ENCODE measurements at regions not wholly inside any gene's neighbourhood (a gene's known extent, or its start where the extent isn't known, plus 50 kb on each side); places are given as distances from the start of the nearest gene placed in this dataset.

DNA sequence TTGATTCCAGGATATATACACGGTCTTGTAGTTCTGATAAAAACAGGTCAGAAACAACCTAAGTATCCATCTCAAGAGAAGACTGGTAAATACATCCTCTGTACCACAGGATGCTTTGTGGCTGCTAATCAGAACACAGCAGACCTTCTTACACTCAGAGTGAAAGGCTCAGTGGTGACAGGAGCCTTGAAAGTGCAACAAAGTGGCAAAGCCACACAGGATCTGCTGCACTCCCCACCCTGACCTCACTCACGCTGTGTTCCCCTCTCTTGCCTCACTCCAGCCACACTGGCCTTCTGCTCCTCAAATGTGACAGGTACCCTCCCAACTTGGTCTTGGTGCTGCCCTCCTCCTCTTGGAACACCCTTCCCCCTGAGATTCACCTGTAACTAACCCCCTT is 98.1 kb upstream of the GRIP1 start:
- intact Hi-C loops (cut with DNase I), result no loop called here
- no peak for DNase-seq
- WGBS, 2 donors, result 57 to 72% methylated on average over 2 of the region's 2 CpGs

DNA sequence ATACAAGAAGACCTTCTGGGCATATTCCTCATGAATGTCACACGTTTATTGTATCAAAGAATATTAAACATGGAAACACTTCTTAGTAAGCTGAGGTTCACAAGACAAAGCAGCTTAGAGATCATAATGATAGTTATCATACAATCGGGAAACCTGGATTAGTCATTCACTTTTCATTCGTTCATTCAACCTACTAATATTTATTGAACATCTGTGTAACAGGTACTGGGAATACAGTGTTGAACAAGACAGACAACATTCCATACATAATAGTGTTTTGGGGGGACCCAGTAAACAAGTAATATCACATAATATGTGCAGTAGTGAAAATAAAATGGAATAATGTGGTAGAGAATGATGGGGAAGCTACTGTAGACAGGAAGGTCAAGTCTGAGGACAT is 100.6 kb upstream of the GRIP1 start:
- intact Hi-C loops (cut with DNase I), result no loop called here
- ATAC-seq (no peak), DNase-seq (no peak)
- TF ChIP-seq, protein P1, sequence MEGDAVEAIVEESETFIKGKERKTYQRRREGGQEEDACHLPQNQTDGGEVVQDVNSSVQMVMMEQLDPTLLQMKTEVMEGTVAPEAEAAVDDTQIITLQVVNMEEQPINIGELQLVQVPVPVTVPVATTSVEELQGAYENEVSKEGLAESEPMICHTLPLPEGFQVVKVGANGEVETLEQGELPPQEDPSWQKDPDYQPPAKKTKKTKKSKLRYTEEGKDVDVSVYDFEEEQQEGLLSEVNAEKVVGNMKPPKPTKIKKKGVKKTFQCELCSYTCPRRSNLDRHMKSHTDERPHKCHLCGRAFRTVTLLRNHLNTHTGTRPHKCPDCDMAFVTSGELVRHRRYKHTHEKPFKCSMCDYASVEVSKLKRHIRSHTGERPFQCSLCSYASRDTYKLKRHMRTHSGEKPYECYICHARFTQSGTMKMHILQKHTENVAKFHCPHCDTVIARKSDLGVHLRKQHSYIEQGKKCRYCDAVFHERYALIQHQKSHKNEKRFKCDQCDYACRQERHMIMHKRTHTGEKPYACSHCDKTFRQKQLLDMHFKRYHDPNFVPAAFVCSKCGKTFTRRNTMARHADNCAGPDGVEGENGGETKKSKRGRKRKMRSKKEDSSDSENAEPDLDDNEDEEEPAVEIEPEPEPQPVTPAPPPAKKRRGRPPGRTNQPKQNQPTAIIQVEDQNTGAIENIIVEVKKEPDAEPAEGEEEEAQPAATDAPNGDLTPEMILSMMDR (IDR thresholded peaks at IDR 0.05), result no peak
- H3K4me3 ChIP-seq, result no peak overlapping the region
- 81 to 88% methylated on average over 3 of the region's 3 CpGs for WGBS, 2 donors
- no peak overlapping the region for H3K27ac ChIP-seq
- H3K27me3 ChIP-seq, result peaks cover 0 to 6% (median 0%) of the 10 kb centered on the region in 7 donors
- no peaks in the 10 kb centered on the region for H3K4me1 ChIP-seq
- no peaks in the 10 kb centered on the region for H3K36me3 ChIP-seq
- H3K9me3 ChIP-seq, result no peaks in the 10 kb centered on the region

More for the DNA sequence above, 98.1 kb upstream of the GRIP1 start:
- TF ChIP-seq, protein P1 (IDR thresholded peaks at IDR 0.05), result no peak
- no peaks in the 10 kb centered on the region for H3K9me3 ChIP-seq
- peaks cover 0 to 6% (median 0%) of the 10 kb centered on the region in 7 donors for H3K27me3 ChIP-seq
- H3K4me3 ChIP-seq, result no peak overlapping the region
- no peak overlapping the region for H3K27ac ChIP-seq
- ATAC-seq, result no peak
- H3K36me3 ChIP-seq, result no peaks in the 10 kb centered on the region
- no peaks in the 10 kb centered on the region for H3K4me1 ChIP-seq

DNA sequence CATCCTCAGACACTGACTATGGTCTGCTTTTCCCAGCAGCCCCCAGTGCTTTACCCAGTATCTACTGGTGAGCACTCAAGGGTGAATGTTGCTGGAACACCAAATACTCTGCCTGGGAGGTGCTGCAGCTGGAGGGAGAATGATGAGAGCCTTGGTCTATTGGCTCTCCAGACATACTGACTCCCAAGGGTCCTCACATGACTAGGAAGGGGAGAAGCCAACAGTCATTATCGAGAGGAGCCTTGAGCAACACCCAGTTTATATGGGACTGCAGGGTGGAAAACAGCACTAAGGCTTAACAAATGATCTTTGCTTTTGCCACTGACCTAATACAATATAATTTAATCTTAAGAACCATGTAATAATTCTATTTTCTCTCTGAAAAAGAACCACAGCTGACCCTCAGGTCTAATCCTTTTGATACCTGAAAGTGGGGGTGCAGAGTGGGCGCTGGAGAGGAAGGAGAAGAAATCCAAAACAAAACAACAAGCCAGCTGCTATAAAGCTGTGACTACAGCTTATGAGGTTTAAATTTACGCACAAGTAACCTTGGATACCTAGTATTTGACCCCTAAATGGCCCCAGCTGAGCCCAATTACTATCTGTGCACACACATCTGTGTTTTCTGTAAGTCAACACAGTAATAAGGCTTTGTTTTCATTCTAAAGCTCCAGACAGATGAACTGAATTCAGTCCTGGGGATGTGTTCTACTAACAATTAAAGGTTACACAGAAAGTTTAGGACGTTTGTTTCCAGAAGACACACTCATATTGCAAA is 107.8 kb upstream of the GRIP1 start:
- H3K36me3 ChIP-seq, result no peaks in the 10 kb centered on the region
- no peak overlapping the region for H3K27ac ChIP-seq
- 68 to 72% methylated on average over 4 of the region's 4 CpGs for WGBS, 2 donors
- no peaks in the 10 kb centered on the region for H3K9me3 ChIP-seq
- DNase-seq (no peak), ATAC-seq (no peak)
- TF ChIP-seq, protein P1 (IDR thresholded peaks at IDR 0.05), result no peak
- H3K27me3 ChIP-seq, result no peaks in the 10 kb centered on the region
- intact Hi-C loops (cut with DNase I), result no loop called here
- no peak overlapping the region for H3K4me3 ChIP-seq
- no peaks in the 10 kb centered on the region for H3K4me1 ChIP-seq

DNA sequence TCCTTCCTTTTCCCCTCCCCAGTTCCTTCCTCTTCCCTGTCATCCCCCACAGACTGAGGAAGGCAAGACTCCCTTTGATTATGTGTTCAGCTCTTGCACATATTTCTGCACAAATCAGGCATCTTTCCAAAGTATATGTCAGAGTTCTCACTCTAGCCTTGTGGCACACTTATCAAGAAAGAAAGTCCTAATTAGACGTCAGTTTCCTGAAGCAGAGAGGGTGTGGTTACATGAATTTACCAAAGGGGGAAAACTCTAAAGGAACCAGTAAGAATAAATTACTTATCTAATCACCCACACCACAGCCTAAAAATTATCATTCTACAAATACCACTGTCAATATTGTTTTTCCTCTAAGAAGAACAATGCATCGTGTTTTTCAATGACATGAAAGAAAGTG is 120.7 kb upstream of the GRIP1 start:
- no peak for DNase-seq
- intact Hi-C loops (cut with DNase I), result no loop called here
- Histone ChIP-seq H3K36me3 (no peaks in the 10 kb centered on the region), H3K4me3 (no peak overlapping the region), H3K27me3 (peaks cover 0 to 19% (median 10%) of the 10 kb centered on the region in 7 donors), H3K9me3 (no peaks in the 10 kb centered on the region), H3K4me1 (no peaks in the 10 kb centered on the region), H3K27ac (no peak overlapping the region)
- ATAC-seq, result no peak
- TF ChIP-seq, protein P1 (IDR thresholded peaks at IDR 0.05), result no peak
- 24% methylated on average over 2 of the region's 2 CpGs for WGBS, 2 donors

Measured in heart right ventricle (tissue), 16 donors.